Renal cortex interstitium (tissue), 11 donors: ENCODE measurements at regions not wholly inside any gene's neighbourhood (a gene's known extent, or its start where the extent isn't known, plus 50 kb on each side); places are given as distances from the start of the nearest gene placed in this dataset.
"Not testable (repeated sequence)": the region's sequence is repeated elsewhere in the genome, so short reads cannot be mapped to it uniquely, and the experiment has no call there.

Source experiments
- DNase-seq, 11 donors: peaks; one replicate each; pipeline ENCODE4 v3.0.0-alpha.2; 2013; ENCODE audit warnings: low read depth in 9 of 11, low spot score in 4 of 11; ENCODE audit errors: extremely low read depth in 1 of 11

DNA sequence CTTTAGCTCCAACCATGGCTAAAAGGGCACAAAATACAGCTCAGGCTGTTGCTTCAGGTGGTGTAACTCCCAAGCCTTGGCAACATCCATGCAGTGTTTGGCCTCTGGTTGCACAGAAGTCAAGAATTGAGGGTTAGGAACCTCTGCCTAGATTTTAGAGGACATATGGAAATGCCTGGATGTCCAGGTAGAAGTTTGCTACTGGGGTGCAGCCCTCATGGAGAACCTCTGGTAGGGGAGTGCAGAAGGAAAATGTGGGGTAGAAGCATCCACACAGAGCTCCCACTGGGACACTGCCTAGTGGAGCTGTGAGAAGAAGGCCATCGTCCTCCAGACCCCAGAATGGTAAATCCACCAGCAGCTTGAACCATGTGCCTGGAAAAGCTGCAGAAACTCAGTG lies 1453.8 kb upstream of the EYS start:
- DNase-seq, result no peak

DNA sequence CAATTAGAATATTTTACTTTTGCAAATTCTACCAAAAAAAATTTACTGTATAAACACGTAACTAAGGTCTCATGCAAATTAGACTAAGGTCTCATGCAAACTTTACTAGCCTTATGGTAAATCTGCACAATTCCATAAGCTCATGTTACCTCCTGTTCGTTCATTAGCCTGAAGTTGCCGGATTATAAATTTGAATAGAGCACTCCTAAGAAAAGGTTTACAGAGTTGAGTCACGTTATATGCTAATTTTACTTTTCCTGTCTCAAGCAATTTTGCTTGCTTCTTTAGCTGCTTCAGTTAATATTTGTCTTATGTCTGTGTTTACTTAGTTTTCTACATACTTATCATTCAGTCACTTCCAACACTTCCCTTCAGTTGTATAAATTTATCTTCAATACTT lies 1434.0 kb upstream of the EYS start:
- DNase-seq, result no peak

DNA sequence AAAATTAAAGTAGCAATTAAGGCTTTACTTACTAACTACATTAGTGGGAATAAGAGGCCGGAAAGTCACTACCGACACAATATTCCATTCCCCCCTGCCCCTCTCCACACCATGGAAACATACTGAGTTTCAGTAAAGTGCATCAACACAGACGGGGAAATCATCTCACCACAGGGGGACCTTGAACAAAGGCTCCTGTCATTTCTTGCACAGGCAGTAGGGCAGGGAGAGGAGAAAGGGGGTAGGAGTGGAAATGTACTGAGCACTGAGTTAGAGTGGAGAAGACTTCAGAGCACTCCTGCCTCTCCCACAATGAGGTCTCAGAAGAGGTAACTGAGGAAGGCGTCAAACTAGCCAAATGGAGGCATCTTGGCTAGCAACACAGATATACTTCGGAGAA lies 1426.9 kb upstream of the EYS start:
- DNase-seq, result no peak

DNA sequence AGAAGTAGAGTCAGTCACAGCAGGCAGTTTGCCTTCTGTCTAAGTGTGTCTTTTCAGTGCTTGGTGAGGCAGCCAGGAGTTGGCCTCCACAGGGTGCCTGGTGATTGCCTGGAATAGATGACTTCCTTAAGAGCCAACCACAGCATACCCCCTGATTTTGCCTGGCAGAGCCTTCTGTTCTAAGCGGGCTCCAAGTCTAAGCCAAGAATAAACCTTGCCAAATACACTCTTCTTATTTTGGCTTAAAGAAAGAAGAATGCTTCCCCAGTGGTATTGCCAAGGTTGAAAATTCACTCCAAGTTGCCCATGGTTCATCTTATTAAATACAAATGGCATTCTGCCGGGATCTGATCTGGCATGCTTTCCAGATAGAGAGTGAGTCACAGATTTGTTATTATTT lies 1424.8 kb upstream of the EYS start:
- no peak for DNase-seq

DNA sequence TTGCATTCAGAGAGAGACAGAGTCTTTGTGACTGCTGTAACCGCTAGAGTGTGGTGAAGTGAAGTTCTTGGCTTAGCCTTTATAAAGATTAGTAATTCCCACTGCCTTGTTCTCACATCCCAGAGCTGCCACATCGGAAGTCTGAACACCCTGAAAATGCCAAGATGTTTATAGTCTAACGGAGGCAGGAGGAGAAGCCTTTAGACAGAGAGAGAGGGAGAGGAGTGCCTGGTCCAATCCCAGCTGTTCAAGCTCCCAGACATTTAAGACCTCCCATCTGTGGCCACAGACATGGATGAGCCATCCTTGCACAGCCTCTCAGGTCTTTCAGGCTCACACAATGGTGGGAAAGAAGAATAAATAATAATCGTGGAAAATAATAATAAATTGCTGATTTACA lies 1422.8 kb upstream of the EYS start:
- no peak for DNase-seq

DNA sequence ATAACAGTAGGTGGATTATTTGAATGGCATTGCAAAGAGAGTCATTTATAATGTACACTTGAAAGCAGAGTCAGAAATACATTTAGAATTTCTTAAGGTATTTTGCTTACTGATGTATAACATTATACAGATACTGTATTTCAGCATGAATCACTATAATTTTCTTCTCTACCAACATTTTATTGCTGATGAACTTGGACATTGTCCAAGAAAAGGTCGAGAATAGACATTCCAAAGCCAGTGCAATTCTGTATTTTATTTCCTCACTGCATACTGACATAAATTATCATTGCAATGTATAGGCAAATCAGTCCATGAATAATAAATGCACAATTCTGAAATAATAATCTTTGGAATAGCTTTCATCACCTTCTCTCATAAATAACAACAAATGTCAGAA lies 1420.0 kb upstream of the EYS start:
- DNase-seq, result no peak

DNA sequence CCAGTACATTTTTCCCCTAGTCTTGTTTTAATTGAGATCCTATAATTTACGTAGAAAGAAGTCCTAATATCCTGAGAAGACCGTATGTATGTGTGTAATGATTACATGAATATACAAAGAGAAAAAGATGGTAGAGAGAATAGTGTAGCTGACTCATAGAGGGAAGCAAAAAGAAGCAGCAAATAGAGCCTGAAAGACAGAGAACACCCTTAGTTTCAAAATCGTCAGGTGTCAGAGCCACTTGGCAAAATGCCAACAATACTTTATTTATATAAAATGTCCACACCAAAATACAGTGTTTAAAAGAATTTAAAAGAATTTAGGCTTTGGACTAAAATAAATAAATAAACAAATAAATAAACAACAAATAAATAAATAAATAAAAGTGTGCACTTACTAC lies 1414.1 kb upstream of the EYS start:
- DNase-seq, result no peak

- no peak for DNase-seq
These were observed 1405.1 kb upstream of the EYS start for GRCh38 chr6:67112120-67112519.

DNA sequence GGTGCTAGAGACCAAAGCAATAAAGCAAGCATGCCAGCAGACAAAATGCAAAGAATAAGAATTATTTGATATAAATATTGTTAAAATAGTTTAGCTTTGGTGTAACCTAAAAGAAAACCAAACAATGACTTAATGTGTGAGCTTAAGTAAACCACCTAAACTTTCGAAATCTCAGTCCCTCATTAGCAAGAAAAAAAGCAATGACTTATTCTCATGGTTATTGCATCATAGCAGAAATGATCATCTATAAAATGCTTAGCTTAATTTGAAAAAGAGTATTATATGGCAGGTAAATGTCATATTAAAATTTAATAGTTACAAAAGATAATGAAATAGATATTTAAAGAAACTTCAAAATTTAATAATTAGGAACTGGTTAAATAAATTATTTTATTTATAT lies 1395.7 kb upstream of the EYS start:
- no peak for DNase-seq

- DNase-seq, result not testable (repeated sequence)
These were observed 1388.7 kb upstream of the EYS start for GRCh38 chr6:67095618-67096226.

DNA sequence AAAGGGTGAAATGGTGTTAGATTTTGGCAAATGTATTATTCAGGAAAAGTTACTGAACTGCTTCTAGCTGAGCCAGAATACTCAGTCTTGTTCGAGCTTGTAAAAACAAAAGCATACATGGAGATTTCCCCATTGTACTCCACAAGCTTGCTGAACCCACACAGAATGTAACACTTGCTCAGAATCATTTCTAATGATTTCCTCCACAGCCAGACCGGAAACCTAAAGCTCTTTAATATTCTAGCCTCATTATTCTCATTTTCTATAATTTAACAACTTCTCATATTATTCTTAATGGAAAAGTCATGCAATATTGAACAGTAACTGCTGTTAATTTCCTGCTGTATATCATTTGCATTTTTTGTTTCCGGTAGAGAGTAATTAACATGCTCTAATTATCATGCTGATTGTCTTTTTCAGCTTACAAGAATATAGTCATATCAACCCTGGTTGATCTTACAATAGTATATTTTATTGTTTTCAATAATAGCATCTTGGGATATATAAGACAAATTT lies 1387.5 kb upstream of the EYS start:
- DNase-seq, result no peak

DNA sequence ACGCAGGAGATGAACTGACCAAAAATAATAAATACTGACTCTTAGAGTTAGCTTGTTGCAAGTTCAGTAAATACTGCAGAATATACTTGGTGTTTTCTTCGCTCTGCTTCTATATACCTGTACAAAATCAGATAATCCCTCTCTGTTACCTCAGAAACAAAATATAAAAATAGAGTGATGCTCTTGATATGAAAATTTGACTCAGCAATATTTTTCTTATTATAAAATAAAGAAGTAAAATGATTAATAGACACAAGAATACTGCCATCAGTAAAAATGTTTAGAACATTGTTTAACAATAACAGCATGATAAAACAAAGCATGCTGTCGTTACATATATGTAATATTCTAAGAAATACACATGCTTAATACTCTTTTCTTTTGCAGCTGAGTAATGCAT lies 1366.9 kb upstream of the EYS start:
- no peak for DNase-seq

DNA sequence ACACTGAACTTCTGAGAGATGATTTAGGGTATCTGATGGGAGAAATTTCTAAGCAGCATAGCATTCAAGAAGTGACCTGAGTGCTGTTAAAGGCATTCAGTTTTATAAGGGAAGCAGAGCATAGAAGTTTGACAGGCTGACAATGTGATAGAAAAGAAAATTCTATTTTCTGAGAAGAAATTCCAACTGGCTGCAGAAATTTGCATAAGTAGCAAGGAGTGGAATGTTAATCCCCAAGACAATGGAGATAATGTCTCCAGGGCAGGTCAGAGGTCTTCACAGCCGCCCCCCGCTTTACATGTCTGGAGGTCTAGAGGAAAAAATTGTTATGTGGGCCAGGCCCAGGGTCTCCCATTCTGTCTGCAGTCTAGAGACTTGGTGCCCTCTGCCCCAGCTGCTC lies 1361.8 kb upstream of the EYS start:
- no peak for DNase-seq

DNA sequence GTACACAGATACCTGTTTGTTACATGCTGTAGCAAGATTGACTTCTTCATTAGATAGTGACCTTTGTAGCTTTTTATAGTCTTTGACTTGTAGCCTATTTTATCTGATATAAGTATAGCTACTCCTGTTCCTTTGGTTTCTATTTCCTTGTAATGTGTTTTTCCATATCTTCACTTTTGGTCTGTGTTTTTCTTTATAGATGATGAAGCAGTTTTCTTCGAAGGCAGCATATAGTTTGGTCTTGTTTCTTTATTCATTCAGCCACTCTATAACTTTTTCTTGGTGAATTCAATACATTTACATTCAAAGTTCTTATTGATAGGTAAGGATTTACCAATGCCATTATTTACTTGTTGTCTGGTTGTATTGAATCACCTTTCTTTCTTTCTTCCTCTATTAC lies 1357.3 kb upstream of the EYS start:
- DNase-seq, result no peak

DNA sequence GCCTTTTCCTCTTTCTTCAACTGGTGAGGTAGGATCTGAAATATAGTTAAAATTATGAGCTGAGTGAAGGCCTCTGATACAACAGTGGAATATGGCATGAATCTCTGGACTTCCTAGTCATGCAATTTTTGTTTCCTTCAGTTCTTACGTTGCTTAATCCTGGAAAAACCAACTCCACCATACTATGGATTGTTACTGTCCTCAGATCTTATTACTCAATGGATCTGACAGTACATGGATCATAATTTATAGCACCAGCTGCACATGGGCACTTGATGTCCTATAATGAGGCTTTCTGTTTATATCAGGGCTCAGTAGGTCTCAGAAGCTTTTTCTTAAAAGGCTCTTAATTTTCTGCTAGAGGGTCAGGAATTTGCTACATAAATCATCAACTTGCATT lies 1341.0 kb upstream of the EYS start:
- DNase-seq, result no peak

- no peak for DNase-seq
These were observed 1338.0 kb upstream of the EYS start for GRCh38 chr6:67045076-67045475.

- DNase-seq, result no peak
These were observed 1324.4 kb upstream of the EYS start for GRCh38 chr6:67031451-67031850.

GRCh38 chr6:67030861-67031260 lies 1323.8 kb upstream of the EYS start:
- DNase-seq, result no peak

DNA sequence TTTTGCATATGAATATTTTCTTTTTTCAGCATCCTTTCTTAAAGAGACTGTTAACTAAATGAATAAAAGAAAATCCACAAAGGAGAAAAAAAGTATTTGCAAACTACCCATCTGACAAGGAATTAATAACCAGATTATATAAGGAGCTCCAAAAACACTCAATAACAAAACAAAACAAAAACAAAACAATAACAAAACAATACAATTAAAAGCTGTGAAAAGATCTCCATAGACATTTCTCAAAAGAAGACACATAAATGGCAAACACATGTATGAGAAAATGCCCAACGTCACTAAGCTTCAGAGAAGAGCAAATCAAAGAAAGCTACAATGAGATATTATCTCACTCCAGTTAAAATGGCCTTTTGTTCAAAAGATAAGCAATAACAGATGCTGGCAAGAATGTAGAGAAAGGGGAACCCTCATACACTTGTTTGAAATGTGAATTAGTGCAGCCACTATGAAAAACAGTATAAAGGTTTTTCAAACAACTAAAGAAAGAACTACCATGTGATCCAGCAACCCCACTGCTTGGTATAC lies 1310.0 kb upstream of the EYS start:
- no peak for DNase-seq

GRCh38 chr6:67011441-67011840 lies 1304.4 kb upstream of the EYS start:
- no peak for DNase-seq

GRCh38 chr6:67009818-67010217 lies 1302.8 kb upstream of the EYS start:
- no peak for DNase-seq
